Stimulated activated CD4-positive, alpha-beta T cell treated with anti-CD3 and anti-CD28 coated beads, Interleukin-15, amount 100 ng/mL, for 48 hours (primary cell): ENCODE measurements at regions not wholly inside any gene's neighbourhood (a gene's known extent, or its start where the extent isn't known, plus 50 kb on each side); places are given as distances from the start of the nearest gene placed in this dataset.
"Not testable (repeated sequence)": the region's sequence is repeated elsewhere in the genome, so short reads cannot be mapped to it uniquely, and the experiment has no call there.

ENCODE experiments used
- DNase-seq, 2 donors: peaks; one replicate each; pipeline ENCODE4 v3.0.0-alpha.2; 2020; ENCODE audit warnings: low read depth in 2 of 2

GRCh38 chr15:31179693-31180092 lies 78.2 kb upstream of the TRPM1 start:
- no peak for DNase-seq

- DNase-seq = no peak
Observed at GRCh38 chr15:31193291-31193690, 91.8 kb upstream of the TRPM1 start.

GRCh38 chr15:31195871-31196270 lies 94.3 kb upstream of the TRPM1 start:
- no peak for DNase-seq

GRCh38 chr15:31197497-31198414 lies 96.2 kb upstream of the TRPM1 start:
- peak in 1 of 2 donors; percentile 38 for DNase-seq

DNA sequence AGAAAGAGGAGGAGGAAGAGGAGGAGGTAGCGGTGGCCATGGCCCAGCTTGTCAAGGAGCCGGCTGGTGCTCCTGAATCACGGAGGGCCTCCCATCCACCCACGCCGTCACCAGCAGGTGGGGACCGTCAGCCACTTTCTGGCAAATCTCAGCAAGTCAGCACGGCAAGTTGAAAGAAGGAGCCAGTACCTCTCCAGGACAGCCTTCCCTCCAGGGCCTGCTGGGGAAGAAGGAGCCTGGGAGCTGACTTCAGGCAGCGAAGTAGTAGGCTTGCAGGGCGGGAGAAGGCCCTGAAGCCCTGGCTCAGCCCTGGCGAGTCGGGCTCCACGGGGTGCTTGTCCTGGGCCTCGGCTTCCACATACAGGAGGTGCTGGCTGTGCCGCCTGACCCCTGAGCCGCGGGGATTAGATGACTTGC lies 99.2 kb upstream of the TRPM1 start:
- DNase-seq = peak; percentile 34 to 45

DNA sequence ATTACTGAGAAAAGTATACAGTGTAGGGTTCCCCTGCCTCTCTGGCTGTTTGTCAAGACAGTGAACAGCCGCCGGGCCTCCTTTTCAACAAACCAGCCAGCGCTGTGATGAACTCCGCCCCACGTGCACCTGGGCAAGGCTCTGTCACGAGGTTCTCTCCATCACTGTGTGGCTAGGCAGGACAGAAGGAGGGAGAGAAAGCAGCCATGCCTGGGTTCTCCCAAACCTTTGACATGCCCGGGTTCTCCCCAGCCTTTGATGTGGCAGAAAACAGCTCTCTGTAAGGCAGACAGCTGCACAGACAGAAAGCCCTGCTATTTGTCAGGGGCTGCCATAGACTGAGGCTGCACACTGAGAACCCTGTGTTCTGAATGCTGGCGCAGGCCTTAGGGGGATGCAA lies 101.4 kb upstream of the TRPM1 start:
- DNase-seq = no peak

DNA sequence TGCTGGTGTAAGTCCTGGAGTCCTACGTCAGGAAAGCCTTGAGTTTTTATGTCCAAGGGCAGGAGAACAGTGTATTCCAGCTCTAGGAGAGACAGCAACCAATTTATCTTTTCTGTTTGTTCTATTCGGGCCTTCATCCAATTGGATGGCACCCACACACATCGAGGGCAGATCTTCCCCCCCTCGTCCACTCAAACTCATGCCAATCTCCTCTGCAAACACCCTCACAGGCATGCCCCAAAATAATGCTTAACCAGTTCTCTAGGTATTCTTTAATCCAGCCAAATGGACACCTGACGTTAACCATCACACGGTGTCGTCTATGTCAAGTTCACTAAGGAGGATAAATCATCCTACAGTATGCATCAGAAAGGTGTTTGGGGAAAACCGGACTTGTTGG lies 102.5 kb upstream of the TRPM1 start:
- DNase-seq = no peak

DNA sequence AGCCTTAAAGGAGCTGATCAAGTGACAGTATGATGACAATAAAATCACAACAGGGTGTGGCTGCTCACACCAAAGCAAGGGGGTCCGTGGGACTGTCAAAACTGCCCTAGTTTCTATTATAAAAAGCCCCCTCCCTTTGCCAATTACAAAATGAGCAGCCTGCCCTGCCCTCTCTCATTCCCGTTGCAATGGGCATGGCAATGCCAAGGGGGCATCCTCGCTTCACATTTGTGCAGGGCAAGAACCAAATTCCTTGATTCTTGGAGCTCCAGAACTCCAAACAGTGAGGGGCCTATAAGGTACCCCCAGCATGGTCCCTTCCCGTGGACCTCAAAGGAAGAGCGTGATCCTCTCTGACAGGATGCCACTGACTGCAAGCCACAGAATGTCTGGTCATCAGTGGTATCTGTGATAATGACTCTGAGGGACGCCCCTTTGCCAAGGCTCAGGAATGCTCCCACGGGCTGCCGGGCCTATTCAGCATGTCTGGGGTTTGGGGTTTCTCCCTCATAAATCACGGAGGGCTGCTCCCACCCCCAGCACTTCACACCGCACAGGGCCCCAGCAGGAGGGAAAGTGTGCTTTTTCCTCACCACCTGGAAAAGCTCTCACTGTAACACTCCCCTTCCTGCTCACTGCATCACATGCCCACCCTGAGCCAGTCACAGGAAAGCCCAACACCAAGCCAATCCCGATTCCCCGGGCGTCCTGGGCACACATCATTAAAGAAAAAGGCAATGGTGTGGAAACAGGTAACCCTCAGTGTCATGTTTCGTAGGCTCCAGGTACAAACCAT lies 105.1 kb upstream of the TRPM1 start:
- DNase-seq = no peak

GRCh38 chr15:31207246-31207645 lies 105.7 kb upstream of the TRPM1 start:
- no peak for DNase-seq

DNA sequence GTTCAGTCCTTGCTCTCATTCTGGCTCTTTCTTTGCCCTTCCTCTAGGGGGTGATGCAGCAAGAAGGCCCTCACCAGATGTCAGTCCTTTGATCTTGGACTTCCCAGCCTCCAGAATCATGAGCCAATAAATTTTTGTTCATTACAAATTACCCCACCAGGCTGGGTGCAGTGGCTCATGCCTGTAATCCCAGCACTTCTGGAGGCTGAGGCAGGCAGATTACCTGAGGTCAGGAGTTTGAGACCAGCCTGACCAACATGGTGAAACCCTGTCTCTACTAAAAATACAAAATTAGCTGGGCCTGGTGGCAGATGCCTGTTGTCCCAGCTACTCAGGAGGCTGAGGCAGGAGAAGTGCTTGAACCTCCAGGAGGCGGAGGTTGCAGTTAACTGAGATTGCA lies 106.3 kb upstream of the TRPM1 start:
- DNase-seq = not testable (repeated sequence)

- no peak for DNase-seq
Observed at GRCh38 chr15:31208817-31209216, 107.3 kb upstream of the TRPM1 start.

DNA sequence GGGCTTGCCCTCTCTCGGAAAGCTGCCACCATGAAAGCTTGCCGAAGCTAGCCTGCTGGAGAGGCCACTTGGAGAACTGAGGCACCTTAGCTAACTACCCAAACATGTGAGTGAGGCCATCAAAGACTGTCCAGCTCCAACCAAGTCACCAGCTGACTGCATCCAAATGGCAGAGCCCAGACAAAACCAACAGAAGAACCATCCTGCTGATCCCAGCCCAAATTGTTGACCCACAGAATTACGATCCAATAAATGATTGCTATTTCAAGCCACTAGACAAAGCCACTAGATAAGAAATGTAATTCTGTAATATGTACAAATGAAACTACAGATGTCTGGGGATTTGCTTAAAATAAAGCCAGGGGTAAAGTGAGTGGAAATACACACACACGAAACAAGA lies 109.8 kb upstream of the TRPM1 start:
- no peak for DNase-seq

- no peak for DNase-seq
Observed at GRCh38 chr15:31212326-31213080, 111.0 kb upstream of the TRPM1 start.

- no peak for DNase-seq
Observed at GRCh38 chr15:31214158-31214863, 112.3 kb upstream of the KLF13 start.

- DNase-seq = no peak
Observed at GRCh38 chr15:31214864-31215489, 111.7 kb upstream of the KLF13 start.

DNA sequence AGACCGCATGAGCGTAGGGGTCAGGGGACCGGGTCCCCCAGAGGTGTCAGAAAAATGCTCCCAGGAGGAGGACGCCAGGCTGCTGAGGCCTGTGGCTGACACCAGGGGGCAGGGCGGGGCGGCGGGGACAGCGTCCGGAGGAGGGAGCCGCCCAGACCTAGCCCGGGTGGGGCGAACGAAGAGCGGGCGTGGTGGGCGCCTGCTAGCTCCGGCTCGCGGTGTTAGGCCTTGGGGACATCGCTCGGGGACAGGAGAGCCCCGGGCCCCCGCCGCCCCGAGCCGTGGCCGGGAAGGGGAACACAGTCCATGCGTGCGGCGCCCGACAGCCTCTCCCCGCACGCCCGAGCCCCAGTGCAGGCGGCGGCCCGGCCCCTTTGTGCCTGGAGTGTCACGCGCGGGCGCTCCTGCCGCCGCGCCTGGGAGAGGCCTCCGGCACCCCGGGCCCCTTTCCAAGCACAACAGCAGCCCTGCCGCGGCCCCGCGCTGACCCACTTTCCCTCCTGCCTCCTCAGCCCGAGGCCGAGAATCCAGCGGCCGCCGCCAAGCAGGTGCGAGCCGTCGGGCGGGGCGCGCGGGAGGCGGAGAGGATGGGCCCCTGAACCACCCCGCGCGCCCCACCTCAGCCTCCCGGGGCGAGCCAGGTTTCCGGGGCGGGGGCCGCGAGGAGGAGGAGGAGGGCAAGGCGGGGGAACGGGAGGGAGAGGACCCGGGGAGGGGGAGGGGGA lies 111.0 kb upstream of the KLF13 start:
- DNase-seq = peak; percentile 67 to 82

GRCh38 chr15:31216215-31216911 lies 110.3 kb upstream of the KLF13 start:
- peak in 1 of 2 donors; percentile 17 for DNase-seq

- DNase-seq = no peak
Observed at GRCh38 chr15:31217067-31217466, 109.6 kb upstream of the KLF13 start.

- DNase-seq = no peak
Observed at GRCh38 chr15:31217566-31218270, 108.9 kb upstream of the KLF13 start.
